IPS-20b (cell line): ENCODE measurements at regions not wholly inside any gene's neighbourhood (a gene's known extent, or its start where the extent isn't known, plus 50 kb on each side); places are given as distances from the start of the nearest gene placed in this dataset.

Source experiments
- H3K27ac ChIP-seq: one replicate; pipeline ENCODE4 v1.5.1; 2013; ENCODE audit warnings: low read length
- H3K27me3 ChIP-seq: 2 replicates; pipeline ENCODE4 v1.6.1; 2013; ENCODE audit warnings: mild to moderate bottlenecking, low read length, inconsistent platforms; ENCODE audit not compliant: insufficient read depth
- H3K36me3 ChIP-seq: 2 replicates; pipeline ENCODE4 v1.6.1; 2013; ENCODE audit warnings: low read depth, mild to moderate bottlenecking, inconsistent platforms, low read length, moderate library complexity; ENCODE audit not compliant: insufficient read depth
- H3K4me1 ChIP-seq: 2 replicates; pipeline ENCODE4 v1.6.1; 2013; ENCODE audit warnings: mild to moderate bottlenecking, control low read depth, inconsistent platforms, low read length, moderate library complexity; ENCODE audit not compliant: insufficient read depth
- H3K4me3 ChIP-seq: 2 replicates; pipeline ENCODE4 v1.5.1; 2013; ENCODE audit warnings: mild to moderate bottlenecking, low read length, inconsistent platforms
- H3K9ac ChIP-seq: 2 replicates; pipeline ENCODE4 v1.6.1; 2013; ENCODE audit warnings: low read depth, mild to moderate bottlenecking, inconsistent platforms, low read length, moderate library complexity
- H3K9me3 ChIP-seq: 2 replicates; pipeline ENCODE4 v1.6.1; 2013; ENCODE audit warnings: mild to moderate bottlenecking, low read depth, low read length, inconsistent platforms; ENCODE audit not compliant: insufficient read depth

- H3K9ac ChIP-seq = no peak overlapping the region
- no peaks in the 10 kb centered on the region for H3K4me1 ChIP-seq
- no peak overlapping the region for H3K4me3 ChIP-seq
- H3K9me3 ChIP-seq = peaks cover 18% of the 10 kb centered on the region
- H3K27ac ChIP-seq = no peak overlapping the region
- no peaks in the 10 kb centered on the region for H3K36me3 ChIP-seq
- no peaks in the 10 kb centered on the region for H3K27me3 ChIP-seq
Measured at GRCh38 chr11:79960461-79960860, 519.6 kb upstream of the TENM4 start.

GRCh38 chr11:79959318-79959717 lies 518.5 kb upstream of the TENM4 start:
- Histone ChIP-seq H3K27me3 (no peaks in the 10 kb centered on the region), H3K27ac (no peak overlapping the region), H3K9me3 (peaks cover 18% of the 10 kb centered on the region), H3K4me3 (no peak overlapping the region), H3K36me3 (no peaks in the 10 kb centered on the region), H3K4me1 (no peaks in the 10 kb centered on the region), H3K9ac (no peak overlapping the region)

- Histone ChIP-seq H3K9me3 (peaks cover 18% of the 10 kb centered on the region), H3K4me1 (no peaks in the 10 kb centered on the region), H3K27me3 (no peaks in the 10 kb centered on the region), H3K36me3 (no peaks in the 10 kb centered on the region), H3K4me3 (no peak overlapping the region), H3K9ac (no peak overlapping the region), H3K27ac (no peak overlapping the region)
Measured at GRCh38 chr11:79957702-79958101, 516.9 kb upstream of the TENM4 start.

GRCh38 chr11:79956061-79956460 lies 515.2 kb upstream of the TENM4 start:
- H3K36me3 ChIP-seq = no peaks in the 10 kb centered on the region
- H3K4me1 ChIP-seq = no peaks in the 10 kb centered on the region
- no peak overlapping the region for H3K9ac ChIP-seq
- peaks cover 18% of the 10 kb centered on the region for H3K9me3 ChIP-seq
- H3K4me3 ChIP-seq = no peak overlapping the region
- no peaks in the 10 kb centered on the region for H3K27me3 ChIP-seq
- H3K27ac ChIP-seq = no peak overlapping the region

GRCh38 chr11:79953629-79954028 lies 512.8 kb upstream of the TENM4 start:
- Histone ChIP-seq H3K27me3 (no peaks in the 10 kb centered on the region), H3K27ac (no peak overlapping the region), H3K4me1 (no peaks in the 10 kb centered on the region), H3K4me3 (no peak overlapping the region), H3K36me3 (no peaks in the 10 kb centered on the region), H3K9ac (no peak overlapping the region), H3K9me3 (peaks cover 4% of the 10 kb centered on the region)

GRCh38 chr11:79950741-79951140 lies 509.9 kb upstream of the TENM4 start:
- no peak overlapping the region for H3K4me3 ChIP-seq
- H3K36me3 ChIP-seq = no peaks in the 10 kb centered on the region
- no peak overlapping the region for H3K9ac ChIP-seq
- H3K27ac ChIP-seq = no peak overlapping the region
- H3K4me1 ChIP-seq = no peaks in the 10 kb centered on the region
- no peaks in the 10 kb centered on the region for H3K27me3 ChIP-seq
- H3K9me3 ChIP-seq = no peaks in the 10 kb centered on the region

- no peaks in the 10 kb centered on the region for H3K27me3 ChIP-seq
- no peak overlapping the region for H3K27ac ChIP-seq
- no peaks in the 10 kb centered on the region for H3K4me1 ChIP-seq
- no peak overlapping the region for H3K4me3 ChIP-seq
- H3K9me3 ChIP-seq = no peaks in the 10 kb centered on the region
- no peak overlapping the region for H3K9ac ChIP-seq
- H3K36me3 ChIP-seq = no peaks in the 10 kb centered on the region
Measured at GRCh38 chr11:79950172-79950571, 509.3 kb upstream of the TENM4 start.

GRCh38 chr11:79949574-79949973 lies 508.7 kb upstream of the TENM4 start:
- no peaks in the 10 kb centered on the region for H3K27me3 ChIP-seq
- H3K4me3 ChIP-seq = no peak overlapping the region
- H3K9me3 ChIP-seq = no peaks in the 10 kb centered on the region
- no peak overlapping the region for H3K9ac ChIP-seq
- H3K36me3 ChIP-seq = no peaks in the 10 kb centered on the region
- H3K27ac ChIP-seq = no peak overlapping the region
- no peaks in the 10 kb centered on the region for H3K4me1 ChIP-seq

- Histone ChIP-seq H3K9ac (no peak overlapping the region), H3K4me1 (peaks cover 5% of the 10 kb centered on the region; the same call in 1 of the 2 replicates), H3K27me3 (no peaks in the 10 kb centered on the region), H3K27ac (no peak overlapping the region), H3K4me3 (no peak overlapping the region), H3K9me3 (no peaks in the 10 kb centered on the region), H3K36me3 (no peaks in the 10 kb centered on the region)
Measured at GRCh38 chr11:79942646-79943045, 501.8 kb upstream of the TENM4 start.

- Histone ChIP-seq H3K4me3 (no peak overlapping the region), H3K4me1 (peaks cover 5% of the 10 kb centered on the region; the same call in 1 of the 2 replicates), H3K9me3 (no peaks in the 10 kb centered on the region; the same call in 1 of the 2 replicates), H3K27ac (no peak overlapping the region), H3K36me3 (no peaks in the 10 kb centered on the region), H3K9ac (no peak overlapping the region), H3K27me3 (no peaks in the 10 kb centered on the region)
Measured at GRCh38 chr11:79942090-79942489, 501.3 kb upstream of the TENM4 start.

GRCh38 chr11:79940974-79941735 lies 500.3 kb upstream of the TENM4 start:
- Histone ChIP-seq H3K9me3 (no peaks in the 10 kb centered on the region; the same call in 1 of the 2 replicates), H3K27me3 (no peaks in the 10 kb centered on the region), H3K36me3 (no peaks in the 10 kb centered on the region), H3K27ac (no peak overlapping the region), H3K9ac (no peak overlapping the region), H3K4me1 (peaks cover 5% of the 10 kb centered on the region; the same call in 1 of the 2 replicates), H3K4me3 (no peak overlapping the region)

- no peak overlapping the region for H3K4me3 ChIP-seq
- H3K36me3 ChIP-seq = no peaks in the 10 kb centered on the region
- peaks cover 5% of the 10 kb centered on the region; the same call in 1 of the 2 replicates for H3K4me1 ChIP-seq
- no peak overlapping the region for H3K9ac ChIP-seq
- no peaks in the 10 kb centered on the region for H3K27me3 ChIP-seq
- no peak overlapping the region for H3K27ac ChIP-seq
- no peaks in the 10 kb centered on the region; the same call in 1 of the 2 replicates for H3K9me3 ChIP-seq
Measured at GRCh38 chr11:79940165-79940564, 499.3 kb upstream of the TENM4 start.
